GM23248 (cell line): ENCODE measurements at regions not wholly inside any gene's neighbourhood (a gene's known extent, or its start where the extent isn't known, plus 50 kb on each side); places are given as distances from the start of the nearest gene placed in this dataset.

Experiments
- DNase-seq: peaks from one replicate; pipeline ENCODE4 v3.0.0-alpha.2; 2015
- H2AFZ ChIP-seq: fragments of 200-600 bp; sonication (generic); 2 replicates; pipeline ENCODE4 v1.6.1; 2016; ENCODE audit warnings: antibody characterized with exemption
- H3F3A ChIP-seq: fragments of 200-600 bp; sonication (generic); 2 replicates; pipeline ENCODE4 v1.6.1; 2016; ENCODE audit warnings: mild to moderate bottlenecking, antibody characterized with exemption, mixed run types; ENCODE audit not compliant: insufficient read depth
- H3K27ac ChIP-seq: fragments of 200-600 bp; sonication (generic); 2 replicates; pipeline ENCODE4 v1.5.1; 2016; ENCODE audit warnings: mild to moderate bottlenecking
- H3K27me3 ChIP-seq: fragments of 200-600 bp; sonication (generic); replicated peaks from 2 replicates; pipeline ENCODE4 v1.6.1; 2016; ENCODE audit warnings: mild to moderate bottlenecking; ENCODE audit not compliant: insufficient read depth
- H3K36me3 ChIP-seq: fragments of 200-600 bp; sonication (generic); 2 replicates; pipeline ENCODE4 v1.6.1; 2016; ENCODE audit warnings: low read depth, mild to moderate bottlenecking
- H3K4me1 ChIP-seq: fragments of 200-600 bp; sonication (generic); 2 replicates; pipeline ENCODE4 v1.6.1; 2016; ENCODE audit warnings: mild to moderate bottlenecking; ENCODE audit not compliant: insufficient read depth
- H3K4me2 ChIP-seq: fragments of 200-600 bp; sonication (generic); one replicate; pipeline ENCODE4 v1.6.1; 2016; ENCODE audit warnings: mild to moderate bottlenecking; ENCODE audit not compliant: unreplicated experiment
- H3K4me3 ChIP-seq: fragments of 200-600 bp; sonication (generic); 2 replicates; pipeline ENCODE4 v1.5.1; 2016; ENCODE audit warnings: mild to moderate bottlenecking
- H3K79me2 ChIP-seq: fragments of 200-600 bp; sonication (generic); 2 replicates; pipeline ENCODE4 v1.6.1; 2016; ENCODE audit warnings: mild to moderate bottlenecking; ENCODE audit not compliant: insufficient read depth
- H3K9ac ChIP-seq: fragments of 200-600 bp; sonication (generic); 2 replicates; pipeline ENCODE4 v1.6.1; 2016; ENCODE audit warnings: mild to moderate bottlenecking
- H3K9me2 ChIP-seq: fragments of 200-600 bp; sonication (generic); 2 replicates; pipeline ENCODE4 v1.6.1; 2016; ENCODE audit warnings: mixed run types, mild to moderate bottlenecking, moderate library complexity; ENCODE audit not compliant: insufficient read depth
- H3K9me3 ChIP-seq: fragments of 200-600 bp; sonication (generic); one replicate; pipeline ENCODE4 v1.6.1; 2017; ENCODE audit warnings: low read depth
- H4K20me1 ChIP-seq: fragments of 200-600 bp; sonication (generic); 2 replicates; pipeline ENCODE4 v1.6.0; 2016; ENCODE audit not compliant: insufficient read depth
- EZH2 ChIP-seq: fragments of 200-600 bp; sonication (generic); IDR thresholded peaks from 2 replicates; pipeline ENCODE4 v1.6.1; 2018; ENCODE audit warnings: antibody characterized with exemption, mild to moderate bottlenecking; ENCODE audit not compliant: insufficient read depth, poor library complexity, severe bottlenecking
- EZH2phosphoT487 ChIP-seq: fragments of 200-600 bp; sonication (generic); IDR thresholded peaks from 2 replicates; pipeline ENCODE4 v1.6.1; 2018; ENCODE audit warnings: antibody characterized with exemption, moderate library complexity, mild to moderate bottlenecking, low read depth; ENCODE audit not compliant: insufficient read depth
- WGBS, 2 experiments: methylation state at CpG; one replicate each; pipeline ENCODE4 v1.1.6; 2015 to 2017; ENCODE audit warnings: low lambda C conversion rate in 2 of 2, low coverage in 1 of 2; ENCODE audit errors: missing lambda C conversion rate in 2 of 2; 5-methylcytosine and 5-hydroxymethylcytosine counted together
- in situ Hi-C: fragments of 300-500 bp; cut with MboI; formaldehyde crosslinking; loops from 2 replicates; pipeline ENCODE4 v1.15.0; 2020

GRCh38 chr6:148044921-148045320 lies 297.7 kb upstream of the SASH1 start:
- Histone ChIP-seq H2AFZ (no peak overlapping the region), H3K4me2 (no peak overlapping the region), H3F3A (no peaks in the 10 kb centered on the region), H3K27ac (no peak overlapping the region), H3K9me2 (no peaks in the 10 kb centered on the region), H3K4me3 (no peak overlapping the region), H3K9me3 (no peaks in the 10 kb centered on the region), H3K27me3 (no peaks in the 10 kb centered on the region), H4K20me1 (no peaks in the 10 kb centered on the region), H3K4me1 (no peaks in the 10 kb centered on the region), H3K79me2 (no peaks in the 10 kb centered on the region), H3K9ac (no peak overlapping the region), H3K36me3 (no peaks in the 10 kb centered on the region)
- 18 to 25% methylated on average over 1 of the region's 1 CpG for WGBS, 2 experiments
- no peak for DNase-seq
- no peak for TF ChIP-seq EZH2
- TF ChIP-seq EZH2phosphoT487, result no peak
- in situ Hi-C loops, result no loop called here

DNA sequence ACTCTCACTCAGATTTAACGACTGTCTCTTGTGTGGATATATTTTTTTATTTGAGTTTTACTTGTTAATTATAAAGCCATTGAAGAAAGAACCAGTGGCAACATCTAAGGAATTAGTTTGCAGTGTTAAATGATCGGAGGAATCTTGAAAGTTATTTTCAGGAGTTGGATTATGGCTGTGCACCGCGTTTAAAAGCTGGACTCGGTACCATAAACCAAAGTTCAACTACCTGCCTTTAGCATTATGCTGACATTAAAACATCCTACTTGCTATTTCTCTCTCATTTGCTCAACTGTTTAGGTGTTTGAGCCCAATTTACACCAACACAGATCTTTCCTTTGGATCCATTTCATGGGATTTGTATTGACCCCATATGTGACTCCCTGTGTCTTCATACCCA lies 289.4 kb upstream of the SASH1 start:
- no peak overlapping the region for H3K9ac ChIP-seq
- in situ Hi-C loops, result no loop called here
- no peak overlapping the region for H3K4me3 ChIP-seq
- no peak overlapping the region for H3K4me2 ChIP-seq
- no peak overlapping the region for H3K27ac ChIP-seq
- WGBS, 2 experiments, result 42 to 45% methylated on average over 5 of the region's 5 CpGs
- TF ChIP-seq EZH2phosphoT487, result no peak
- H2AFZ ChIP-seq, result no peak overlapping the region
- no peaks in the 10 kb centered on the region for H3F3A ChIP-seq
- H3K9me2 ChIP-seq, result no peaks in the 10 kb centered on the region
- no peaks in the 10 kb centered on the region for H3K79me2 ChIP-seq
- H3K36me3 ChIP-seq, result no peaks in the 10 kb centered on the region
- DNase-seq, result no peak
- H3K4me1 ChIP-seq, result no peaks in the 10 kb centered on the region
- no peaks in the 10 kb centered on the region for H4K20me1 ChIP-seq
- H3K27me3 ChIP-seq, result no peaks in the 10 kb centered on the region
- H3K9me3 ChIP-seq, result no peaks in the 10 kb centered on the region

DNA sequence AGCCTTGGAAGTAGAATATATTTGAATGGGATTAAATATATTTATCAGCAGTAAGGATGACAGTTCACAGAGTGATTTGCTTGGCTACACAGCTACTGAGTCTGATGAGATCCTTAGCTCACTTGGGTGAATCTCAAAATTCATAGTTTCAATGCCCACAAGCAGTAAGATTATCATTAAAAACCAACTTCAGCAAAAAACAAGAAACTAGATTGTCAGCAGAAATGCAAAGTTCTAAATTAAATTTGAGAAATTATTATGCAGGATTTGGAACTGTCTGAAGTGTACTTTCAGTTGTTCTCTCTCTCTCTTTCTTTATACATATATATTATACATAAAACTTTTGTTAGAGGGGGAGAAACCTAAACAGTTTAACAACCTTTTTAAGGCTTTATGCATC lies 288.8 kb upstream of the SASH1 start:
- Histone ChIP-seq H4K20me1 (no peaks in the 10 kb centered on the region), H3K4me3 (no peak overlapping the region), H3K27me3 (no peaks in the 10 kb centered on the region), H2AFZ (no peak overlapping the region), H3K4me2 (no peak overlapping the region), H3K9me3 (no peaks in the 10 kb centered on the region), H3K36me3 (no peaks in the 10 kb centered on the region), H3K79me2 (no peaks in the 10 kb centered on the region), H3F3A (no peaks in the 10 kb centered on the region), H3K27ac (no peak overlapping the region), H3K4me1 (no peaks in the 10 kb centered on the region), H3K9me2 (no peaks in the 10 kb centered on the region), H3K9ac (no peak overlapping the region)
- TF ChIP-seq EZH2phosphoT487 (no peak), EZH2 (no peak)
- DNase-seq, result no peak
- in situ Hi-C loops, result no loop called here

DNA sequence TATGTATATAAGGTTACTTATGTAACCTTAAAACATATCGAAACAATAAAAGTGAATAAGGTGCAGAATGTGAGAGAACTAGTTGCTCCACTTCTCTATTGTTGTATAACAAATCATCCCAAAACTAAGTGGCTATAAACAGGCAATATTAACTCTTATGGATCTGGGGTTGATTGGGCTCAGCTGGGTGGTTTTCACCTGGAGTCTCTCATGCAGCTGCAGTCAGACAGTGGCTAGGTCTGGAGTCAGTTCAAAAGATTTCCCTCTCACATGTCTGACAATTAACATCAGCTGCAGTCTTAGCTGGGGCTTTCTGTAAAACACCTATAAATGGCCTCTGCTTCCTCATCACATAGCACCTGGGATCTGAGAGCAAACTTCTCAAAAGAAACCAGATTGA lies 288.4 kb upstream of the SASH1 start:
- TF ChIP-seq EZH2phosphoT487 (no peak), EZH2 (no peak)
- H3K9me3 ChIP-seq, result no peaks in the 10 kb centered on the region
- H3K9ac ChIP-seq, result no peak overlapping the region
- no peaks in the 10 kb centered on the region for H3K4me1 ChIP-seq
- no peaks in the 10 kb centered on the region for H3K9me2 ChIP-seq
- H3K27me3 ChIP-seq, result no peaks in the 10 kb centered on the region
- H3F3A ChIP-seq, result no peaks in the 10 kb centered on the region
- H3K4me2 ChIP-seq, result no peak overlapping the region
- H3K36me3 ChIP-seq, result no peaks in the 10 kb centered on the region
- no peak for DNase-seq
- H3K79me2 ChIP-seq, result no peaks in the 10 kb centered on the region
- H3K27ac ChIP-seq, result no peak overlapping the region
- no peaks in the 10 kb centered on the region for H4K20me1 ChIP-seq
- in situ Hi-C loops, result no loop called here
- 18 to 23% methylated on average over 1 of the region's 1 CpG for WGBS, 2 experiments
- H2AFZ ChIP-seq, result no peak overlapping the region
- no peak overlapping the region for H3K4me3 ChIP-seq

DNA sequence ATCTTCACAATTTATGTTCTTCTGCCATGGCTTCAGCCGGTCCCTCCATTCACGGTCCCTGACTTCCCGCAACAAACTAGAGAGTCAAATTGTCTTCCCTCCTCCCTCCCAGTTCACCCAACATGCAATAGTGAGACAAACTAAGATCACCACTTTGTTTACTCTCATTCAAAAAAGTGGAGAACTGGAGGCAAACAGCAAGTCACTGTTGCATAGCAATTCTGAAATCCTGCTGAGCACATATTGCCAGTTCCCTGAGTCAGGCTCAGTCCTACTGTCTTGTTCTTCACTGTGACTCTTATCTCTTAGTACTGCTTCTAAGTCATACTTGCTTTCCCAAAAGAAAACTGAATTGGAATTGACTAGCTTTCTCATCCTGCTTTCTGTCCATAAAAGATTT lies 287.2 kb upstream of the SASH1 start:
- Histone ChIP-seq H3K27ac (no peak overlapping the region), H3K36me3 (no peaks in the 10 kb centered on the region), H3K4me3 (no peak overlapping the region), H4K20me1 (no peaks in the 10 kb centered on the region), H3K9ac (no peak overlapping the region), H3K9me3 (no peaks in the 10 kb centered on the region), H3K9me2 (no peaks in the 10 kb centered on the region), H3F3A (no peaks in the 10 kb centered on the region), H2AFZ (no peak overlapping the region), H3K79me2 (no peaks in the 10 kb centered on the region), H3K4me1 (no peaks in the 10 kb centered on the region), H3K4me2 (no peak overlapping the region), H3K27me3 (no peaks in the 10 kb centered on the region)
- WGBS, 2 experiments, result 50 to 59% methylated on average over 3 of the region's 3 CpGs
- in situ Hi-C loops, result no loop called here
- TF ChIP-seq EZH2 (no peak), EZH2phosphoT487 (no peak)
- DNase-seq, result no peak
